ENCODE measurements at regions not wholly inside any gene's neighbourhood (a gene's known extent, or its start where the extent isn't known, plus 50 kb on each side); places are given as distances from the start of the nearest gene placed in this dataset.

- DNase-seq, result no peak
- in situ Hi-C loops (cut with HindIII; ENCODE audit: low pct_ligation_motif_present, low pct_unique_long_range_greater_than_20kb, low sequenced_read_pairs), result no loop called here
Measured at GRCh38 chr20:60252866-60253265, 294.6 kb downstream of the CDH26 start.

- no peak for DNase-seq
- in situ Hi-C loops (cut with HindIII; ENCODE audit: low pct_ligation_motif_present, low pct_unique_long_range_greater_than_20kb, low sequenced_read_pairs), result no loop called here
Measured at GRCh38 chr20:60253471-60253870, 295.2 kb downstream of the CDH26 start.

- DNase-seq, result peak; percentile 57
- in situ Hi-C loops (cut with HindIII; ENCODE audit: low pct_ligation_motif_present, low pct_unique_long_range_greater_than_20kb, low sequenced_read_pairs), result no loop called here
Measured at GRCh38 chr20:60254901-60255411, 296.7 kb downstream of the CDH26 start.

GRCh38 chr20:60255415-60255814, 297.2 kb downstream of the CDH26 start:
- in situ Hi-C loops (cut with HindIII; ENCODE audit: low pct_ligation_motif_present, low pct_unique_long_range_greater_than_20kb, low sequenced_read_pairs), result no loop called here
- DNase-seq, result no peak

GRCh38 chr20:60255866-60256265, 297.6 kb downstream of the CDH26 start:
- in situ Hi-C loops (cut with HindIII; ENCODE audit: low pct_ligation_motif_present, low pct_unique_long_range_greater_than_20kb, low sequenced_read_pairs), result no loop called here
- DNase-seq, result peak; percentile 47

- no peak for DNase-seq
- in situ Hi-C loops (cut with HindIII; ENCODE audit: low pct_ligation_motif_present, low pct_unique_long_range_greater_than_20kb, low sequenced_read_pairs), result no loop called here
Measured at GRCh38 chr20:60256811-60257210, 298.6 kb downstream of the CDH26 start.

GRCh38 chr20:60257671-60258070, 299.4 kb downstream of the CDH26 start:
- DNase-seq, result no peak
- in situ Hi-C loops (cut with HindIII; ENCODE audit: low pct_ligation_motif_present, low pct_unique_long_range_greater_than_20kb, low sequenced_read_pairs), result no loop called here

GRCh38 chr20:60258255-60258863, 300.1 kb downstream of the CDH26 start:
- in situ Hi-C loops (cut with HindIII; ENCODE audit: low pct_ligation_motif_present, low pct_unique_long_range_greater_than_20kb, low sequenced_read_pairs), result no loop called here
- DNase-seq, result no peak

- in situ Hi-C loops (cut with HindIII; ENCODE audit: low pct_ligation_motif_present, low pct_unique_long_range_greater_than_20kb, low sequenced_read_pairs), result no loop called here
- DNase-seq, result no peak
Measured at GRCh38 chr20:60261333-60261732, 303.1 kb downstream of the CDH26 start.

GRCh38 chr20:60262967-60263603, 304.9 kb downstream of the CDH26 start:
- in situ Hi-C loops (cut with HindIII; ENCODE audit: low pct_ligation_motif_present, low pct_unique_long_range_greater_than_20kb, low sequenced_read_pairs), result no loop called here
- peak; percentile 46 for DNase-seq

- no peak for DNase-seq
- in situ Hi-C loops (cut with HindIII; ENCODE audit: low pct_ligation_motif_present, low pct_unique_long_range_greater_than_20kb, low sequenced_read_pairs), result no loop called here
Measured at GRCh38 chr20:60263725-60264709, 305.8 kb downstream of the CDH26 start.

- in situ Hi-C loops (cut with HindIII; ENCODE audit: low pct_ligation_motif_present, low pct_unique_long_range_greater_than_20kb, low sequenced_read_pairs), result no loop called here
- DNase-seq, result no peak
Measured at GRCh38 chr20:60266177-60266823, 308.1 kb downstream of the CDH26 start.

- in situ Hi-C loops (cut with HindIII; ENCODE audit: low pct_ligation_motif_present, low pct_unique_long_range_greater_than_20kb, low sequenced_read_pairs), result no loop called here
- no peak for DNase-seq
Measured at GRCh38 chr20:60268491-60268890, 310.3 kb downstream of the CDH26 start.

- no peak for DNase-seq
- in situ Hi-C loops (cut with HindIII; ENCODE audit: low pct_ligation_motif_present, low pct_unique_long_range_greater_than_20kb, low sequenced_read_pairs), result no loop called here
Measured at GRCh38 chr20:60269573-60270162, 311.4 kb downstream of the CDH26 start.

- no peak for DNase-seq
- in situ Hi-C loops (cut with HindIII; ENCODE audit: low pct_ligation_motif_present, low pct_unique_long_range_greater_than_20kb, low sequenced_read_pairs), result no loop called here
Measured at GRCh38 chr20:60270341-60270740, 312.1 kb downstream of the CDH26 start.

- peak; percentile 20 for DNase-seq
- in situ Hi-C loops (cut with HindIII; ENCODE audit: low pct_ligation_motif_present, low pct_unique_long_range_greater_than_20kb, low sequenced_read_pairs), result no loop called here
Measured at GRCh38 chr20:60271597-60271996, 313.4 kb downstream of the CDH26 start.

GRCh38 chr20:60272790-60273189, 314.6 kb downstream of the CDH26 start:
- DNase-seq, result no peak
- in situ Hi-C loops (cut with HindIII; ENCODE audit: low pct_ligation_motif_present, low pct_unique_long_range_greater_than_20kb, low sequenced_read_pairs), result no loop called here

GRCh38 chr20:60274717-60275116, 316.5 kb downstream of the CDH26 start:
- in situ Hi-C loops (cut with HindIII; ENCODE audit: low pct_ligation_motif_present, low pct_unique_long_range_greater_than_20kb, low sequenced_read_pairs), result no loop called here
- DNase-seq, result no peak
